ENCODE measurements at regions not wholly inside any gene's neighbourhood (a gene's known extent, or its start where the extent isn't known, plus 50 kb on each side); places are given as distances from the start of the nearest gene placed in this dataset.

GRCh38 chrX:40887476-40887875, 152.1 kb upstream of the MED14 start:
- Histone ChIP-seq H4K20me1 (ENCODE audit: insufficient read depth) (no peaks in the 10 kb centered on the region), H3K27me3 (ENCODE audit: insufficient read depth, low read depth) (no peaks in the 10 kb centered on the region), H2AFZ (ENCODE audit: low read depth) (no peak overlapping the region), H3K4me3 (IDR thresholded peaks at IDR 0.05; ENCODE audit: insufficient read depth, low read depth, low read length) (no peak overlapping the region), H3K36me3 (ENCODE audit: insufficient read depth) (no peaks in the 10 kb centered on the region), H3K4me2 (no peak overlapping the region), H3K9ac (no peak overlapping the region), H3K79me2 (ENCODE audit: insufficient read depth, low read depth) (no peaks in the 10 kb centered on the region), H3K27ac (no peak overlapping the region), H3K4me1 (ENCODE audit: low read depth, poor library complexity, severe bottlenecking) (no peaks in the 10 kb centered on the region)
- no peak for TF ChIP-seq CTCF (conservative IDR thresholded peaks at IDR 0.05; ENCODE audit: low read depth, low read length)

GRCh38 chrX:40891798-40892197, 156.5 kb upstream of the MED14 start:
- H3K27me3 ChIP-seq (ENCODE audit: insufficient read depth, low read depth): no peaks in the 10 kb centered on the region
- H3K27ac ChIP-seq: no peak overlapping the region
- no peak overlapping the region for H3K4me2 ChIP-seq
- H3K36me3 ChIP-seq (ENCODE audit: insufficient read depth): no peaks in the 10 kb centered on the region
- H3K4me1 ChIP-seq (ENCODE audit: low read depth, poor library complexity, severe bottlenecking): no peaks in the 10 kb centered on the region
- no peaks in the 10 kb centered on the region for H4K20me1 ChIP-seq (ENCODE audit: insufficient read depth)
- no peak overlapping the region for H3K9ac ChIP-seq
- no peak overlapping the region for H2AFZ ChIP-seq (ENCODE audit: low read depth)
- no peak for TF ChIP-seq CTCF (conservative IDR thresholded peaks at IDR 0.05; ENCODE audit: low read depth, low read length)
- H3K4me3 ChIP-seq (IDR thresholded peaks at IDR 0.05; ENCODE audit: insufficient read depth, low read depth, low read length): no peak overlapping the region
- no peaks in the 10 kb centered on the region for H3K79me2 ChIP-seq (ENCODE audit: insufficient read depth, low read depth)

- Histone ChIP-seq H3K36me3 (ENCODE audit: insufficient read depth) (no peaks in the 10 kb centered on the region), H3K4me1 (ENCODE audit: low read depth, poor library complexity, severe bottlenecking) (peaks cover 10% of the 10 kb centered on the region), H3K4me2 (no peak overlapping the region), H4K20me1 (ENCODE audit: insufficient read depth) (no peaks in the 10 kb centered on the region), H3K79me2 (ENCODE audit: insufficient read depth, low read depth) (no peaks in the 10 kb centered on the region), H3K27ac (no peak overlapping the region), H2AFZ (ENCODE audit: low read depth) (no peak overlapping the region), H3K9ac (no peak overlapping the region), H3K27me3 (ENCODE audit: insufficient read depth, low read depth) (no peaks in the 10 kb centered on the region), H3K4me3 (IDR thresholded peaks at IDR 0.05; ENCODE audit: insufficient read depth, low read depth, low read length) (no peak overlapping the region)
- no peak for TF ChIP-seq CTCF (conservative IDR thresholded peaks at IDR 0.05; ENCODE audit: low read depth, low read length)
Observed at GRCh38 chrX:40893251-40893910, 158.0 kb upstream of the MED14 start.

GRCh38 chrX:40895246-40895645, 159.9 kb upstream of the MED14 start:
- Histone ChIP-seq H3K27me3 (ENCODE audit: insufficient read depth, low read depth) (no peaks in the 10 kb centered on the region), H3K27ac (no peak overlapping the region), H3K4me2 (no peak overlapping the region), H2AFZ (ENCODE audit: low read depth) (no peak overlapping the region), H3K36me3 (ENCODE audit: insufficient read depth) (no peaks in the 10 kb centered on the region), H3K9ac (no peak overlapping the region), H3K4me1 (ENCODE audit: low read depth, poor library complexity, severe bottlenecking) (peaks cover 10% of the 10 kb centered on the region), H3K79me2 (ENCODE audit: insufficient read depth, low read depth) (no peaks in the 10 kb centered on the region), H3K4me3 (IDR thresholded peaks at IDR 0.05; ENCODE audit: insufficient read depth, low read depth, low read length) (no peak overlapping the region), H4K20me1 (ENCODE audit: insufficient read depth) (no peaks in the 10 kb centered on the region)
- no peak for TF ChIP-seq CTCF (conservative IDR thresholded peaks at IDR 0.05; ENCODE audit: low read depth, low read length)
